ENCODE measurements at regions not wholly inside any gene's neighbourhood (a gene's known extent, or its start where the extent isn't known, plus 50 kb on each side); places are given as distances from the start of the nearest gene placed in this dataset.

- TF ChIP-seq REST (IDR thresholded peaks at IDR 0.05; ENCODE audit: insufficient read depth in 1 of 2, low read depth in 2 of 2, low read length in 2 of 2) (no peak), POLR2AphosphoS5 (IDR thresholded peaks at IDR 0.05; ENCODE audit: low read depth, low read length) (no peak), SIN3A (IDR thresholded peaks at IDR 0.05; ENCODE audit: borderline replicate concordance, insufficient read depth, low read length) (no peak), TAF1 (IDR thresholded peaks at IDR 0.05; ENCODE audit: borderline replicate concordance, insufficient read depth, low read length) (no peak), FOXP2 (optimal IDR thresholded peaks at IDR 0.05; ENCODE audit: borderline replicate concordance, extremely low read depth, extremely low read length, insufficient read depth) (no peak)
Observed at GRCh38 chr14:87141801-87142200, 851.2 kb downstream of the GALC start.

Measured in PFSK-1 (cell line).